Natural killer cell (primary cell): ENCODE measurements at regions not wholly inside any gene's neighbourhood (a gene's known extent, or its start where the extent isn't known, plus 50 kb on each side); places are given as distances from the start of the nearest gene placed in this dataset.

Experiments
- ATAC-seq, 3 donors: fragments of 150-1000 bp in 2 of 3; fragments of 200-7000 bp in 1 of 3; cut with Tn5 transposase; 1 replicate in 1 of 3; 2 replicates in 2 of 3; pipeline ENCODE4 v1.10.0; 2021; ENCODE audit warnings: mild to moderate bottlenecking in 2 of 3, moderate library complexity in 2 of 3
- DNase-seq, 2 donors: peaks; one replicate each; pipeline versions ENCODE4 v3.0.0 to v3.0.0-alpha.2; 2013 to 2021; ENCODE audit warnings: mixed read lengths in 1 of 2
- H3K27ac ChIP-seq: one replicate; pipeline ENCODE4 v1.5.1; 2013; ENCODE audit warnings: mild to moderate bottlenecking, low read length
- H3K27me3 ChIP-seq: one replicate; pipeline ENCODE4 v1.6.1; 2013; ENCODE audit warnings: low read length; ENCODE audit not compliant: control insufficient read depth, insufficient read depth
- H3K36me3 ChIP-seq: one replicate; pipeline ENCODE4 v1.6.1; 2013; ENCODE audit warnings: low read length; ENCODE audit not compliant: control insufficient read depth, insufficient read depth
- H3K4me1 ChIP-seq: one replicate; pipeline ENCODE4 v1.6.1; 2013; ENCODE audit warnings: low read length; ENCODE audit not compliant: control insufficient read depth, insufficient read depth
- H3K4me3 ChIP-seq: one replicate; pipeline ENCODE4 v1.5.1; 2013; ENCODE audit warnings: low read length
- H3K9me3 ChIP-seq: one replicate; pipeline ENCODE4 v1.6.1; 2013; ENCODE audit warnings: low read length; ENCODE audit not compliant: control insufficient read depth, insufficient read depth
- H3K27ac Mint-ChIP-seq, 2 donors: one replicate each; pipeline ENCODE4 v1.8.0; 2022; ENCODE audit warnings: mild to moderate bottlenecking in 2 of 2, mixed read lengths in 2 of 2, moderate library complexity in 1 of 2
- H3K27me3 Mint-ChIP-seq, 2 donors: one replicate each; pipeline ENCODE4 v1.8.0; 2022; ENCODE audit warnings: low read depth in 2 of 2, mixed read lengths in 2 of 2
- H3K36me3 Mint-ChIP-seq: one replicate; pipeline ENCODE4 v1.8.0; 2022; ENCODE audit warnings: mixed read lengths
- H3K4me1 Mint-ChIP-seq, 2 donors: one replicate each; pipeline ENCODE4 v1.8.0; 2022; ENCODE audit warnings: mixed read lengths in 2 of 2
- H3K4me3 Mint-ChIP-seq: one replicate; pipeline ENCODE4 v1.8.0; 2022; ENCODE audit warnings: mild to moderate bottlenecking, moderate library complexity, mixed read lengths
- H3K9me3 Mint-ChIP-seq, 2 donors: one replicate each; pipeline ENCODE4 v1.8.0; 2022; ENCODE audit warnings: mixed read lengths in 2 of 2
- WGBS: methylation state at CpG from one replicate; pipeline ENCODE4 v1.1.7; 2013; ENCODE audit warnings: missing lambda C conversion rate; ENCODE audit not compliant: insufficient coverage; 5-methylcytosine and 5-hydroxymethylcytosine counted together
- intact Hi-C: fragments of 100-400 bp; cut with micrococcal nuclease; formaldehyde crosslinking; loops from one replicate; pipeline ENCODE4 v1.14.2; 2022
- TF ChIP-seq, protein P1 (sequence below): fragments of 200-600 bp; IDR thresholded peaks from one replicate; pipeline ENCODE4 v1.8.0; 2022; ENCODE audit warnings: antibody characterized with exemption

DNA sequence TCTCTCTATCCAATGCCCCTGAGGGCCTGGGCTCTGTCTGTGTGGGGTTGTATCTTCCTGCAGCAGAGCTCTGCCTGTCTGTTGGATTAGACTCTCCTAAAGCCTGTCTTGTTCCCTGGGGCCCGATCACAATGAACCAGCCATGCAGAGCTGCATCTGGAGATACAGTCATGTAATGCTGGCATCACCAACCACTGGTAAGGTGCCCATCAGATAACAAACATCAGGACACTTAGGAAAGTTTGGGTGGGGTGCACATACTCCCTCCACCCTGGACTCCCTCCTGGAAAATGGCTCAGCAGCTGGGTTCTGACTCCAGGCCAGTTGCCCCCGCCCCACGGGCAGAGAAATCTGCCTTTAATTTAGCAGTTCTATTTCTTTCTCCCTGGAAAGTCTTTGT lies 61.3 kb upstream of the BRD7 start:
- Mint-ChIP-seq H3K36me3 (no peaks in the 10 kb centered on the region), H3K9me3 (no peaks in the 10 kb centered on the region), H3K4me3 (no peak overlapping the region), H3K27me3 (peaks cover 17 to 35% of the 10 kb centered on the region in 2 donors), H3K27ac (no peak overlapping the region), H3K4me1 (no peaks in the 10 kb centered on the region)
- intact Hi-C loops, result no loop called here
- DNase-seq, result no peak
- TF ChIP-seq, protein P1, sequence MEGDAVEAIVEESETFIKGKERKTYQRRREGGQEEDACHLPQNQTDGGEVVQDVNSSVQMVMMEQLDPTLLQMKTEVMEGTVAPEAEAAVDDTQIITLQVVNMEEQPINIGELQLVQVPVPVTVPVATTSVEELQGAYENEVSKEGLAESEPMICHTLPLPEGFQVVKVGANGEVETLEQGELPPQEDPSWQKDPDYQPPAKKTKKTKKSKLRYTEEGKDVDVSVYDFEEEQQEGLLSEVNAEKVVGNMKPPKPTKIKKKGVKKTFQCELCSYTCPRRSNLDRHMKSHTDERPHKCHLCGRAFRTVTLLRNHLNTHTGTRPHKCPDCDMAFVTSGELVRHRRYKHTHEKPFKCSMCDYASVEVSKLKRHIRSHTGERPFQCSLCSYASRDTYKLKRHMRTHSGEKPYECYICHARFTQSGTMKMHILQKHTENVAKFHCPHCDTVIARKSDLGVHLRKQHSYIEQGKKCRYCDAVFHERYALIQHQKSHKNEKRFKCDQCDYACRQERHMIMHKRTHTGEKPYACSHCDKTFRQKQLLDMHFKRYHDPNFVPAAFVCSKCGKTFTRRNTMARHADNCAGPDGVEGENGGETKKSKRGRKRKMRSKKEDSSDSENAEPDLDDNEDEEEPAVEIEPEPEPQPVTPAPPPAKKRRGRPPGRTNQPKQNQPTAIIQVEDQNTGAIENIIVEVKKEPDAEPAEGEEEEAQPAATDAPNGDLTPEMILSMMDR, result no peak
- 97% methylated on average over 3 of the region's 3 CpGs for WGBS
- no peak for ATAC-seq
- H3K36me3 ChIP-seq, result no peaks in the 10 kb centered on the region
- no peaks in the 10 kb centered on the region for H3K4me1 ChIP-seq
- H3K4me3 ChIP-seq, result no peak overlapping the region
- H3K9me3 ChIP-seq, result no peaks in the 10 kb centered on the region
- no peak overlapping the region for H3K27ac ChIP-seq
- H3K27me3 ChIP-seq, result no peaks in the 10 kb centered on the region

GRCh38 chr16:50428742-50429141 lies 60.0 kb upstream of the BRD7 start:
- H3K9me3 Mint-ChIP-seq, result no peaks in the 10 kb centered on the region
- no peaks in the 10 kb centered on the region for H3K36me3 ChIP-seq
- no peak overlapping the region for H3K4me3 ChIP-seq
- intact Hi-C loops, result no loop called here
- H3K4me1 ChIP-seq, result no peaks in the 10 kb centered on the region
- no peaks in the 10 kb centered on the region for H3K9me3 ChIP-seq
- H3K27ac ChIP-seq, result no peak overlapping the region
- ATAC-seq, result no peak
- TF ChIP-seq, protein P1, result no peak
- H3K27me3 Mint-ChIP-seq, result peaks cover 17 to 33% of the 10 kb centered on the region in 2 donors
- H3K4me1 Mint-ChIP-seq, result no peaks in the 10 kb centered on the region
- H3K4me3 Mint-ChIP-seq, result no peak overlapping the region
- H3K27me3 ChIP-seq, result peaks cover 3% of the 10 kb centered on the region
- H3K27ac Mint-ChIP-seq, result no peak overlapping the region
- no peak for DNase-seq
- no peaks in the 10 kb centered on the region for H3K36me3 Mint-ChIP-seq

- Histone ChIP-seq H3K9me3 (no peaks in the 10 kb centered on the region), H3K27me3 (peaks cover 3% of the 10 kb centered on the region), H3K27ac (no peak overlapping the region), H3K4me1 (no peaks in the 10 kb centered on the region), H3K36me3 (no peaks in the 10 kb centered on the region), H3K4me3 (no peak overlapping the region)
- TF ChIP-seq, protein P1, result no peak
- Mint-ChIP-seq H3K27me3 (peaks cover 17 to 27% of the 10 kb centered on the region in 2 donors), H3K36me3 (no peaks in the 10 kb centered on the region), H3K27ac (no peak overlapping the region), H3K9me3 (no peaks in the 10 kb centered on the region), H3K4me3 (no peak overlapping the region), H3K4me1 (no peaks in the 10 kb centered on the region)
- ATAC-seq (no peak), DNase-seq (no peak)
- intact Hi-C loops, result no loop called here
- 59% methylated on average over 2 of the region's 2 CpGs for WGBS
Measured at GRCh38 chr16:50428116-50428515, 59.3 kb upstream of the BRD7 start.

DNA sequence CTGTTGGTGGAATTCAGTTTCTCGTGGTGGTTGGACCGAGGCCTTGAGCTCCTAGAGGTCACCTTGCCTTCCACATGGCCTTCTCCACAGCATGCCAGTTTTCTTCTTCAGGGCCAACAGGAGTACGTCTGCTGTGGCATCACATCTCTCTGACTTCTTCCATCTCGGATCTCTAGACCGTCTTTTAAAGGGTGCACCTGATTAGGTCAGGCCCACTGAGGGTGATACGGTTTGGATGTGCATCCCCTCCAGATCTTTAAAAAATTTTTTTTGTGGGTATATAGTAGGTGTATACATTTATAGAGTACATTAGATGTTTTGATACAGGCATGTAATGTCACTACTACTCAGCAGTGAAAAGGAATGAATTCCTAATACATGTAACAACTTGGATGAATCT lies 58.3 kb upstream of the BRD7 start:
- H3K36me3 Mint-ChIP-seq, result no peaks in the 10 kb centered on the region
- Histone ChIP-seq H3K4me1 (no peaks in the 10 kb centered on the region), H3K27me3 (peaks cover 3% of the 10 kb centered on the region), H3K9me3 (no peaks in the 10 kb centered on the region), H3K36me3 (no peaks in the 10 kb centered on the region), H3K27ac (no peak overlapping the region), H3K4me3 (no peak overlapping the region)
- no peak for DNase-seq
- ATAC-seq, result no peak
- TF ChIP-seq, protein P1, result no peak
- H3K9me3 Mint-ChIP-seq, result no peaks in the 10 kb centered on the region
- no peak overlapping the region for H3K4me3 Mint-ChIP-seq
- intact Hi-C loops, result no loop called here
- H3K27me3 Mint-ChIP-seq, result peaks cover 12 to 21% of the 10 kb centered on the region in 2 donors
- 86% methylated on average over 6 of the region's 6 CpGs for WGBS
- H3K4me1 Mint-ChIP-seq, result no peaks in the 10 kb centered on the region
- H3K27ac Mint-ChIP-seq, result no peak overlapping the region
